Heart left ventricle (tissue), 13 donors: ENCODE measurements at regions not wholly inside any gene's neighbourhood (a gene's known extent, or its start where the extent isn't known, plus 50 kb on each side); places are given as distances from the start of the nearest gene placed in this dataset.

Source experiments
- CTCF ChIP-seq, 12 donors: fragments of 200-600 bp; sonication (generic) in 4 of 12; IDR thresholded peaks; one replicate each; pipeline versions ENCODE4 v1.5.0 to v1.8.0; 2018 to 2022; ENCODE audit warnings: antibody characterized with exemption in 12 of 12, mild to moderate bottlenecking in 5 of 12
- POLR2A ChIP-seq, 2 donors: fragments of 450-650 bp; IDR thresholded peaks; one replicate each; pipeline ENCODE4 v1.6.1; 2017; ENCODE audit warnings: antibody characterized with exemption in 2 of 2, mild to moderate bottlenecking in 2 of 2, moderate library complexity in 2 of 2
- donor health status: ischemic (EF 13 %, LVEDD 7.1; RV severe dilation, severe dysfunction).
- donor health status: DM: no; HTN: yes; CAD: no.
- donor health status: DM: no; HTN: no; CAD: no.
- donor health status: ischemic (EF 25% LVEDD 6.9; RV normal size, moderate dysfunction).
- donor health status: ischemic (EF 25% LVEDD 5.7; RV mildly dilated, moderate dysfunction).
- donor health status: ischemic (EF 35%, LVEDD 5.7; RV mildly dilated, moderate dysfunction).
- donor health status: nonischemic (EF 11% LVEDD 7.7; RV severe dilation, severe dysfunction).
- donor health status: DM: yes; HTN: yes; CAD: no.
- donor health status: PGD.
- donor health status: ischemic (EF 29% LVEDD 5.4; RV normal size, mild dysfunction).
- donor health status: nonischemic (EF 23%, LVEDD 6.1; RV moderate dilation, normal function).

DNA sequence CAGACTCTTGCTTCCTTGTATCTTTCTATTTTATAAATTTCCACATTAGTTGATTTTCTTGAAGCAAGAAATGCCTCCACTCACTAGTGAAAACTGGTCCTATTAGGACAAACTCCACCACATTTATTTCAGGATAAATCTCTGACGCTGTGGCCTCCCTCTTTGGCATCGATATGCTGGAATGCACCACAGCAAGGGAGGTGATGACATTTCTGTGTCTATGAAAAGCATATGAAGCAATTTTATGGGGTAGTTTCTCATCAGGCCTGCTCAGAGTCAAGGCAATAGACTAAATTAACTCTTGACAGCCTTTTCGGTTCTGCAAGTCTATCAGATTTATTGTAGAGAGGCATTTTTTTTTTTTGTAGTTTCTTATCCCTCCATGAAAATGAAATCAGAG, 304.4 kb downstream of the ZEB1 start:
- no peak for TF ChIP-seq POLR2A (IDR thresholded peaks at IDR 0.05)
- no peak for TF ChIP-seq CTCF (IDR thresholded peaks at IDR 0.05)
